Retinal pigment epithelial cell (primary cell): ENCODE measurements at regions not wholly inside any gene's neighbourhood (a gene's known extent, or its start where the extent isn't known, plus 50 kb on each side); places are given as distances from the start of the nearest gene placed in this dataset.
A peak's percentile ranks its signal among the peaks of the same experiment; 100 is the strongest.

Experiments used
- DNase-seq: peaks from one replicate; pipeline ENCODE4 v3.0.0-alpha.2; 2010; ENCODE audit warnings: low read depth
- H3K4me3 ChIP-seq: 2 replicates; pipeline ENCODE4 v1.5.1; 2011; ENCODE audit warnings: mild to moderate bottlenecking, low read length, control low read depth, moderate library complexity
- CTCF ChIP-seq: conservative IDR thresholded peaks from 2 replicates; pipeline ENCODE4 v1.5.1; 2011; ENCODE audit warnings: low read depth, low read length, control low read depth, inconsistent platforms

DNA sequence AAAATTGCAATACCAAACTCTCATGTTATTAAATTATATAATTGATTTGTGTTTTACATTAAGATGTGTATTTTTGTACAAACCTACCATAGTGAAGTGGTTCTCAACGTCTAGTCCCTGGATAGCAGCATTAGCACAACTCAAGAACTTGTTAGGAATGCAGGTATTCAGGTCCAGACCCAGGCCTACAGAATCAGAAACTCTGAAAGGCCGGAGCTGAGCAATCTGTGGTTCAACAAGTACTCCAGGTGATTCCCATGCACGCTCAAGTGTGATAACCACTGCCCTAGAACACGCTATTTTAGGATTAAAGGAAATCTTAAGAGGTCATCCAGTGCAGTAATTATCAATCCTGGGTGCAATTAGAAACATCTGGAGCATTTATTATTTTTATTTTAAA is 456.3 kb downstream of the IRS2 start:
- DNase-seq = no peak
- no peak overlapping the region for H3K4me3 ChIP-seq
- no peak for TF ChIP-seq CTCF

DNA sequence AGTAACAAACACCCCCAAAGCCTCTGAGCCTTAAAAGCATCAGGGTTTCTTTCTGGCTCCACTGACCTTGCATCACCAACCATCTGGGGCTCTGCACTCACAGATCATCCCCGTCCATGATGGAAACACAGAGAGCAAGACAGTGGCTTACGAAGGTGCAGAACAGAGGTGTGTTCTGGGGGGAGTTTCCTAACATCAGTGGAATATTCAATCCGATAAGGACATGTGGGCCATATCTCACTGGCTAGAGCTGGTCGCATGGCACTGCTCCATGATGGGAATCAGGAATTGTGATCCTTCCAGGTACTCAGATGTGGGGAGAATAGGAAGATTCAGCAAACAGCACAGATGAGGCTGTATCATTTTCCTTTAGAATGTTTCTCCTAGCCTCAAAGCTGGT is 457.2 kb downstream of the IRS2 start:
- H3K4me3 ChIP-seq = no peak overlapping the region
- DNase-seq = no peak
- no peak for TF ChIP-seq CTCF

DNA sequence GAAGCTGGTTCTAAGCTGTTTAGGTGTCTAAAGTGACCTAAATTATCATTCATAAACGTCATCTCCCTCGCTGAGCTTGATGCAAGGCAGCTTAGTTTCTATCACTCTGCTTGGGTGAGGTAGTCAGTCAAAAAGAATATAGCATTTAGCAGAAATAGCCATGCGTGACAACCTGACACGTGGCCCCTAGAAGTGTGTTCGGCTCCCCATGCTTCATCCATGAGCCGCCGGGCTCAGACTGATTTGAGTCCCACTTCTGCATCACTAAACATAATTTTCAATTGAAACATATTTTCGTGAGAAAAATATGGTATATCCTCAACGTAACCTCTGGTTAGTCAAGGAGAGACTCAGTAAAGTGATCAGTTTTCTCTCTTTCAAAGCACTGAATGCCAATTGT is 459.8 kb downstream of the IRS2 start:
- no peak for DNase-seq
- H3K4me3 ChIP-seq = no peak overlapping the region
- TF ChIP-seq CTCF = no peak

- H3K4me3 ChIP-seq = no peak overlapping the region
- peak; percentile 17 for DNase-seq
- no peak for TF ChIP-seq CTCF
Measured at GRCh38 chr13:109323338-109323737, 463.0 kb downstream of the IRS2 start.

- no peak for DNase-seq
- TF ChIP-seq CTCF = no peak
Measured at GRCh38 chr13:109318945-109319590, 467.3 kb downstream of the IRS2 start.

DNA sequence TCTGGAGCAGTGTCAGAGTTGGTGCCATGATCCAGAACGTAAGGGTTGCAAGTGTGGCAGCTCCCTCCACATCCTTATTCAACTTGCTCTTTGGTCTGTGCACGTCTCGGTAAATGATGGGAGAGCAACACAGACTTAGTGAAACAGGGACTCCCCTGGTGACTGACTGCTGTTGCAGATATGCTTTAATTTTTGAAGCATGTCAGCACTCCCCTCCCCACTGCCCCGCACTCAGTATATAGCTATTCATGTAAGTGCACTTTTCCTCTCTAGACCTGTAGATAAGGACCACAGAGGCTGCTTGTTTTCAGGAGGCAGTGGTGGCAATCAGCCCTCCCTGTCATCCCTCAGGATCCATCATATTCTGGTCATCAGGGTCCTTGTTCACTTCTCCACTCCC is 470.9 kb downstream of the IRS2 start:
- TF ChIP-seq CTCF = no peak
- DNase-seq = no peak
- H3K4me3 ChIP-seq = no peak overlapping the region

More at GRCh38 chr13:109318945-109319590, 467.3 kb downstream of the IRS2 start:
- H3K4me3 ChIP-seq = no peak overlapping the region

DNA sequence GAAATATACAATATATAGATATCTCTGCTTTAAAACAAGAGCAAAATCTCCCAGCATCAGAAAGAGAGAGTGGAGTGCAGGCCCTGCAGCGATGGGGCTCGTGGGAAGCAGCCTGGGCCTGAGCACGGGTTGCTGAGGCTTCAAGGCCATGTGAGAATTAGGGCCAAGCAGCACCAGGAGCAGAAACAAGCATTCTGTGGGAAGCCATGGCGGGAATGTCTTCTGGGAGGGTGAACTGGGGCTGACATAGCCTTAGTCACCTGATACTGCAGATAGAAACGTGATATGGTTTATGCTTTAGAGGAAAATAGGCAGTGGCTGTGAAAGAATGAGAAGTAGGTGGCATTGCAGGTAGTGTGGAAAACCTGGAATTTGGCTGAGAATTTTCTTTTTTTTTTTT is 472.3 kb downstream of the IRS2 start:
- H3K4me3 ChIP-seq = no peak overlapping the region
- TF ChIP-seq CTCF = no peak
- DNase-seq = peak; percentile 39
